ENCODE measurements at regions not wholly inside any gene's neighbourhood (a gene's known extent, or its start where the extent isn't known, plus 50 kb on each side); places are given as distances from the start of the nearest gene placed in this dataset.

DNA sequence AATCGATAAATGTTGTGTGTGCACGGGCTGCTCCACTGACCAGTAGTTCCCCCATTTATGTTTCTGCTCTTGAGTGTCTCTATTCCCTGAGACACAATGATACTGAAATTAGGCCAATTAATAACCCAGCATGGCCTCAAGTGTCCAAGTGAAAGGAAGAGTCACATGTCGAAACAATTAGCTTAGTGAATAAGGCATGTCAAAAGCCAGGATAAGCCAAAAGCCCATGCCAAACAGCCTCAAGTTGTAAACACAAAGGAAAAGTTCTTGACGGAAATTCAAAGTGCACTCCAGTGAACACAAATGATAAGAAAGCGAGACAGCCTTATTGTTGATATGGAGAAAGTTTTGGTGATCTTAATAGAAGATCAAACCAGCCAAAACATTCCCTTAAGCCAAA, 167.1 kb upstream of the C1QTNF7 start:
- no peak for DNase-seq (ENCODE audit: extremely low read depth, low read depth)

DNA sequence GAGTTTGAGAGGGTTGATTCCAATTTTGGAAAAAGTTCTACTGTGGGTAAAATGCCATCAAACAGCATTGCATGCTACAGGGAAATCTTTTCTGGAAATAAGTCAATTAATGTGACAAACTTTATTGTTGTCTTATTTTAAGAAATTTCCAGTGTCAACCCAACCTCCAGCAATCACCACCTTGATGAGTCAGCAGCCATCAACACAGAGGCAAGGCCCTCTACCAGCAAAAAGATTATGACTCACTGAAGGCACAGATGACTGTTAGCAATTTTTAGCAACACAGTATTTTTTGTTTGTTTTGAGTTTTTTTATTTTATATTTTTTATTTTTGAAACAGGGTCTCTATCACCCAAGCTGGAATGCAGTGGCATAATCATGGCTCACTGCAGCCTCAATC, 165.4 kb upstream of the C1QTNF7 start:
- DNase-seq (ENCODE audit: extremely low read depth, low read depth) = no peak

DNA sequence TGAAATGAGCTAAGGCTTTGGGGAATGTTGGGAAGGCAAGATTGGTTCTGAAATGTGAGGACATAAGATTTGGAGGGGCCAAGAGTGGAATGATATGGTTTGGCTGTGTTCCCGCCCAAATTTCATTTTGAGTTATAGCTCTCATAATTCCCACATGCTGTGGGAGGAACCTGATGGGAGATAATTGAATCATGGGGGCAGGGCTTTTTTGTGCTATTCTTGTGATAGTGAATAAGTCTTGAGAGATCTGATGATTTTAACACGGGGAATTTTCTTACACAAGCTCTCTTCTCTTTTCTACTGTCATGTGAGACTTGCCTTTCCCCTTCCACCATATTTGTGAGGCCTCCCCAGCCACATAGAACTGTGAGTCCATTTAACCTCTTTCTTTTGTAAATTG, 157.6 kb upstream of the C1QTNF7 start:
- DNase-seq (ENCODE audit: extremely low read depth, low read depth) = no peak

DNA sequence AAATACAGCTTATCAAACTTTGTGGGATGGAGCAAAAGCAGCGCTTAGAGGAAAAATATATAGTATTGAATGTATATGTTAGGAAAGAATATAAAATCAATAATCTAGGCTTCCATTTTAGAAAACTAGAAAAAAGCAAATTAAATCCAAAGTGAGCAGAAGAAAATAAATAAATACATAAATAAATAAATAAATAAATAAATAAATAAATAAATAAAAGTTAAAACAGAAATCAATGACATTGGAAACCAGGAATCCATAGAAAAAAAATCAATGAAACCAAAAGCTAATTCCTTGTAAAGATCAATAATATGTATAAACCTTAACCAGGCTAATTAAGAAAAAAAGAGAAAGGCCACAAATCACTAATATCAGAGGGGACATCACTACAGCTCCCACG, 141.8 kb upstream of the C1QTNF7 start:
- no peak for DNase-seq (ENCODE audit: extremely low read depth, low read depth)

DNA sequence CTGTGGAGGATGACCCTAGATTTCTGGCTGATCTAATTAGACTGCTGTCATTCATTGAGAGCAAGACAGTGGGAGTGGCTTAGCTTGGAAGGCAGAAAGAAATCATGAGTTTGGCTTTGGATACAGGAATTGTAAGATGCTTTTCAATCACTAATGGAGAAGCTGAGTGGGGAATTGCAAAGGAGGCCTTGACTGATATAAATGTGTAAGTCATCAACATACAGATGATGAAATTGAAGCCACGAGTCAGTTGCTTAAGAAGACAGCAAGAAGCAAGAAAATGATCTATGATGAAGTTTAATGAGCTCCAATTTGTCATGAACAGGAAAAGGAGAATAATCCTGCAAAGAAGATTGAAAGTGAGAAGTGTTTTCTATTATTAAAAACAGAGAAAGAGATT, 136.7 kb upstream of the C1QTNF7 start:
- DNase-seq (ENCODE audit: extremely low read depth, low read depth) = no peak

DNA sequence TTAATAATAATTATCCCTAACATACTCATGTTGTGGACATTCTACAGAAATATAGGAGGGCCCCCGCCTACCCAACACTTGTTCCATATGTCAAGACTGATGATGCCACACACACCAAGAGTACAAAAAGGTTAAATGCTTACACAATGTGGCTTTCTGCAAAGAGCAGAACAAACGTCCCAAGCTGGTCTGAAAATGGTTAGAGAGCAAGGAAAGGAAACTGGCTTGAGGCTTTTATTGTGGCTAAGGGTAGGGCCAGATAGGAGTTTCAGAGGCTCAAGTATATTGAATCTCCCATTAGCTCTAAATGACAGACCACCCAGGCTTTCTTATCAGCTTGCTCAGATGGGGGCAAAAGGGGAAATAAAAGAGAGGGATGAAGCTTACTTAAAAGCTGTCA, 134.1 kb upstream of the C1QTNF7 start:
- DNase-seq (ENCODE audit: extremely low read depth, low read depth) = no peak

DNA sequence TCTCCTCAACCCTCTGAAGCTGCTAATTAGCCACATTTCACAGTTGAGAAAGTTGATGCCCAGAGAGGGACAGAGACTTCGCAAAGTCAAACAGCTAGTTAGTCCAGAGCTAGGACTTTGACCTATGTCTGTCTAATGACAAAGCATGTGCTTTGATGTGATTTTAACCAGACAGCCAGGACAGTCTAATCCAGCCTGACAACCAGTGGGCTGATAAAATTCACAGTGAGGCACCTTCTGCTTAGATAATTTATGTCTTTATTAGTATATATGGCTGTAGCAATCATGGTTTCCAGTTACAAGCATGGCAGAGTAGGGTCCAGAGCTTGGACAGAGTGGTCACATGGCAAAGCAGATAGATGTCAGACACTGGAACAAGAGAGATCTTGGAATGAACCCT, 133.6 kb upstream of the C1QTNF7 start:
- no peak for DNase-seq (ENCODE audit: extremely low read depth, low read depth)

DNA sequence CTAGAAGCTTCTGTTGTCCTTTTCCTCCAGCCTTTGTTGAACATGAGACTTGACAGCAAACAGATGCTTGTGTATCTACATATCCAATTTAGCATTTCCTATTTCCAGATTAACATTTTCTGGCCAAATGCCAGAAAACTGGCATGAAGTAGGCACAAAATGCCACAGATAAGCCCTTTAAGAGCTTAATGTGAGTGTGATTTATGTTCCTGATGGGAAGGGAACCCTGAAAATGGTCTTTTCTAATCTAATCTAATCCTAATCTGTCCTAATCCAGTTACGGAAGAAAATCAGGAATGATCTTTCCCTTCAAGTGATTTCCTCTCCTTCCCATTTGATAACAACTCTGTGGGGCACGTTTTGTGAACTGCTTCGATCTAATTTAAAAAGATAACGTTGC, 133.0 kb upstream of the C1QTNF7 start:
- DNase-seq (ENCODE audit: extremely low read depth, low read depth) = no peak

DNA sequence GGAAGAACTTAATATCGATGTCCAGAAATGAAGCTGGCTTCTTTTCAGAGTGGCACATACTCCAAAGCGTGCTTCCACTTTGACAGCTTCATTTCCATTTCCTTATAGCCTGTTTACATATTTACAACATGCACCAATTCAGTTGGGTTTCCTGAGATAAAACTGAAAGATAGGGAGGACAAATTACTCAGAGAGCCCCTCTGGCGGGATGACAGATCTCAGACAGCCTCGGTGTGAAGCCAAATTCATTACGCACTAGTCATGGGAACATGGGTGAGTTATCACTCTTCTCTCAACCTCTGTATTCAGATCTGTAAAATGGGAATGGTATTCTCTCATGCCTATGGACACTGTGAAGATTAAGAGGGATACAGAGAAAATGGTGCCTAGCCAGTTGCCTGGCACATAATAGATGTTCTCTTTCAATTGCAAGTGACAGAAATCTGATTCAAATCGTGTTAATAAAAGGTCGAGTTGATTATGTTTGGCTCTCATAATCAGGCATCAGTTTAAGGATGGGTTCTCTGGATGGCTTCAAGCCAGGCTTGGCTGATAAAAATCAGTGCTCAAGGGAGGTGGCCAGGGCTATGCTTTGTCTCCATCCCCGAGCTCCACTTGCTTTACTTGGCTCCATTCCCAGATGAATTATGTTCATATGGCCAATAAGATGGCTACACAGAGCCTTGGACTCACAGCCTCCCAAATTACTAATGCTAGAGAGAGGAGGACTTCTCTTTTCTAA, 132.2 kb upstream of the C1QTNF7 start:
- no peak for DNase-seq (ENCODE audit: extremely low read depth, low read depth)

DNA sequence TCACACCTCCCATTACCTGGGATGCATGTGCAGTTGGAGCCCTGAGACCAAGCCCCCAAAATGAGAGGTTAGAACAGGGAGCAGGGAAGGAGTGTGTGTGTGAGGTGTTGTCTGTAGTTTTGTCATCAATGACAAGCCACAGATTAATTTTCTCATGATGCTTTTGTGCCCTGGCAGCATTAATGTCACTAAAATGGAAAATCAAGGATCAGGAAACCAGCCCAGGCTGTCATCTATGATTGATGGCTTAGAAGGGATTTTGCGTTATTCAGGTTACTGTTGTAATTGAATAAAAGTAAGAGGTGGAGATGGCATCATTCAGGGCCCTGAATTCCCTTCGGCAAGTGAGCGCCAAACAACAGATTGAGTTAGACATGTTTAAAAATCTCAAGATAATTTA, 130.5 kb upstream of the C1QTNF7 start:
- DNase-seq (ENCODE audit: extremely low read depth, low read depth) = no peak

DNA sequence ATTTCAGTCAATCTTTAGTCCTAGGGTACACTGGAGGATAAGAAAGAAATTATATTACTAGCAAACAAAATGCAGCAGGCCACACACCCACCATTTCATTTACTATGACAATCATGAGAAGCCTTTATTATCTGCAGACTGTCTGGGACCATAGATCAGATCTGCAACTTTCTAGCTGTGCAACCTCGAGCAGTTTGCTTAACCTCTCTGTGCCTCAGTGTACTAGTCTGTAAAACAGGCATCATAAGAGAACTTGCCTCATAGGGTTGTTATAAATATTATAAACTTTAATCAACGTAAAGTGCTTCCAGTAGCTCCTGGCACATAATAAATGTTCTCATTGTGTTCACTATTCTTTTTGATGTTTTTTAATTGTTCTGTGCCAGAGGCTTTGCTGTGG, 128.2 kb upstream of the C1QTNF7 start:
- no peak for DNase-seq (ENCODE audit: extremely low read depth, low read depth)

DNA sequence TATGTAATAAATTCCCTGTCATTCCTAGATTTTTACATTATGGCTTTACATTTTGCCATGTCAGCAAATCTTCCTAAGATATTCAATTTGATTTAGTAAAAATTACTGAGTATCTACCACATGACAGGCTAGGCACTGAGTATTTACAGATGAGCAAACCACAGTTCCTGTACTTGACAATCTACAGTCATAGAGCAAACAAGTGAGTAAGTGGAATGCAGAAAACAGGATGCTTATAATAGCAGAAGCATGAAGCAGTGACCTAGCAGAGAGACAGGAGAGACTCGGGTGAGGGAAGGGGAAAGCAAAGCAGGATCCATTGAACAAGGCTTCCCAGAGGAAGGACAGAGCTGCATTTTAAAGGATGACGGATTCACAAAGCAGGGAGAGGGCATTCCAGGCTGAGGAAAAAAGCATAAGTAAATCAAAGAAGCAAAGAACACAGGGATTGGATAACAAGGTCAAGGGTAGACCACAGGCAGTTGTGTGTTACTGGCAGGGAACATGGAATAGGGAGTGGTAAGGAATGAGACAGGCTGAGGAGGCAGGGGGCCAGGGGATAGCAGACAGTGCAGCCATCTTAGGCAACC, 124.7 kb upstream of the C1QTNF7 start:
- DNase-seq (ENCODE audit: extremely low read depth, low read depth) = peak; percentile 18

DNA sequence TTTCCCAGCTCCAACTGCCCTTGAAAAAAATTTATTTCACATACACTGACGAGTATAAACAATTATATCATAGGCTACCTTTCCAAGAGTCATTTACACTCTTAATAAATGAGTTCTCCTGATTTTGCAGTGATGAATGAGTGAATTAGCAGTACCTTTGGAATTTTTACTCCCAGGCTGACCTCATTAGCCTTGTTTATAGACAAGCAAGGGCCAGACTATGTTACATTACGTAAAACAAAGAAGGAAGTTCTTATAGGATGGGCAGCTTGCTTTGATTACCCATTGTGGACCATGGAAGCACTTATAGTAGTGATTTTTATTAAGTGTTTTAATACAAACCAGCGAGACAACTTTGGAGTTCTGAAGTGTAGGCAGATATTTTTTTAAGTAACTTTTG, 112.9 kb upstream of the C1QTNF7 start:
- no peak for DNase-seq (ENCODE audit: extremely low read depth, low read depth)

DNA sequence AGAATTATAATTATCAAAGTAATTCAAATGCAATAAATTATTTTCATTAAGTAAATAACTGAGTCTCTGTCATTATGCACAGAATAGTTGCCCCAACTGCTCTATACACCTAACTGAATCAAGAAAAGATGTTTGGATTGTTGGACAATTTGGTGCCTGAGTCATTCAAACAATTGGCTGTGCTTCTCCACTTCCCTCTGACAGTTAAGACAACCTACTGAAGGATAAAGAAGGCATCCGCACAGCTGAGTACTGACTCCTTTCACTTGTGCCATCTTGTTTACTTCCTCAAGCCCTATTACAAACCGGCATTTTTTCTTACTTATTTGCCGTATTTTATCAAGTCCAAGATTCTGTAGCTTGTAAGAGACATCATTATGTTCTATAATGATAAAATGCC, 110.6 kb upstream of the C1QTNF7 start:
- DNase-seq (ENCODE audit: extremely low read depth, low read depth) = no peak

DNA sequence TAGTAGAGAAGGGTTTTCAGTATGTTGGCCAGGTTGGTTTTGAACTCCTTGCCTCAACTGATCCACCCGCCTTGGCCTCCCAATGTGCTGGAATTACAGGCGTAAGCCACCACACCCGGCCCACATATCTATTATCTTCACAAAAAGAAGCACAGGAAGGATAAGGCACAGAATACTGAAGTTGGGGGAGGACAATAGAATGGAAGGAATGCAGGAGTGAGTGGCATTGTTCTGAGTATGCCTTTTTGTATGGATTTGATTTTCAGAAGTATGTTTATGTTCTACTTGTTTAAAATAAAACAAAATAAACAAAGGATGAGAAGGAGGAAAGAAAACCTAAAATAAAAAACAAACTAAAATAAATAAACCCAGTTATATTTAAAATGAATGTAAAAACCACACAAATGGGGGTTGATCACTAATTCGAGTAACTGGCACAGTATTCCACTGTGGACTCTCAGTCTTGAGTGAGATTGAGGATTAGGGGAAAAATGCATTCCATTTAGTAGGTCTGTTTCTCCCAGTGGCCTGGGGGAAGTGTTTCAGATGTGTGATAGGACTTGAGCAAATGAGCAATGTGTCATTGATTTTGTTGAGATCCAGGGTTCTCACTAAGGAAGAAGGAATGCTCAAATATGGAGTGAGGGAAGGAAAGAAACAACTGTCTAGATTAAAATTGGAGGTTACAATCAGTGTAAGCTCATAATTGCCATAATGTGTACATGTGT, 109.0 kb upstream of the C1QTNF7 start:
- DNase-seq (ENCODE audit: extremely low read depth, low read depth) = no peak

DNA sequence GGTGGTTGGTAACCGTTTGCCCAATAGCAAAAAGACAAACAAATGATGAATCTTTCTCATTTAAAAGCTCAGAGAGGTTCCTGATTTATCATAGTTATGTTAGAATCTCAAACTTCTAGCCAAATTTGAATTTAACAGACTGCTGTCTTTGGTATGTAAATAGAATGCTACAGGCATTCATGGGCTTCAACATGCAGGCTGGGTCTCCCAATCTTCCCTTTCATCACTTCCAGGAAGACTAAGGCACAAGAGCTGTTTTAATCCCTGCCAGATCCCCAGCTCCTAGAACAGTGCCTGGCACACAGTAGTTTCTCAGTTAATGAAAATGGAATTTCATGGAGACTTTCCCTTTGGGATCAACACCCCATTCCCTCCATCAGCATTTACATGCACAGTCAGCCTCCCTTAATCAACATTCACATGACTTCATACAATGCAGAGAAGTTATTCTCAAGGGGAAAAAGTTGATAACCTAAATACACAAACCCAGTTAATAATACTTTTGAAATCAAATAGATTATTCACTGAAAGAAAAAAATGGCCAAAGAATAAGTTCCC, 107.6 kb upstream of the C1QTNF7 start:
- DNase-seq (ENCODE audit: extremely low read depth, low read depth) = no peak

DNA sequence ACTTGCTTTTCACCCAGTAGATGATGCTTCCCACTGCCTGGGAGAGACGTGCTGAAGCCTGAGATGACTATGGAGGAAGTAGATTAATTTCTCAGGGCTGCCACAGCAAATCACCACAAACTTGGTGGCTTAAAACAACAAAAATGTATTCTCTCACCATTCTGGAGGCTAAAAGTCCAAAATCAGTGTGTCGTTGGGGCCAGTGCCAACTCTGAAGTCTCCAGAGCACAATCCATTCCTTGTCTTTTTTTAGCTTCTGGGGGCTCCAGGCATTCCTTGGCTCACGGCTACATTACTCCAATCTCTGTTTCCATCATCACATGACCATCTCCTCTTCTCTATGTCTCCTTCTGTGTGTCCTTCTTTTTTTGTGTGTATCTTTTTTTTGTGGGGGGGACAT, 105.8 kb upstream of the C1QTNF7 start:
- DNase-seq (ENCODE audit: extremely low read depth, low read depth) = no peak

DNA sequence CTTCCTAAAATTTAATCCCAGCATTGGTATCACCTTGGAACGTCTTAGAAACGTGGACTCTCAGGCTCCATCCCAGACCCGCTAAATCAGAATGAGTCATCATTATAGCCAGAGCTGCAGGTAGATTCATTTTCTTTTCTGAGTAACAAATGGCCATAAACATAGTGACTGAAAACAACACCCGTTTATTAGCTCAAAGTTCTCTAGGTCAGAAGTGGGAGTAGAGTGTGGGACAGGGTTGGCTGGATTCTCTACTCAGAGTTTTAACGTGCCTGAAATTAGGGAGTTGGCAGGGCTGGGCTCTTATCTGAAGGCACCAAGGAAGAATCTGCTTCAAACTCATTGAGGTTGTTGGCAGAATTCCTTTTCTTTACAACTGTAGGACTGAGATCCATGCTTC, 101.8 kb upstream of the C1QTNF7 start:
- DNase-seq (ENCODE audit: extremely low read depth, low read depth) = no peak

DNA sequence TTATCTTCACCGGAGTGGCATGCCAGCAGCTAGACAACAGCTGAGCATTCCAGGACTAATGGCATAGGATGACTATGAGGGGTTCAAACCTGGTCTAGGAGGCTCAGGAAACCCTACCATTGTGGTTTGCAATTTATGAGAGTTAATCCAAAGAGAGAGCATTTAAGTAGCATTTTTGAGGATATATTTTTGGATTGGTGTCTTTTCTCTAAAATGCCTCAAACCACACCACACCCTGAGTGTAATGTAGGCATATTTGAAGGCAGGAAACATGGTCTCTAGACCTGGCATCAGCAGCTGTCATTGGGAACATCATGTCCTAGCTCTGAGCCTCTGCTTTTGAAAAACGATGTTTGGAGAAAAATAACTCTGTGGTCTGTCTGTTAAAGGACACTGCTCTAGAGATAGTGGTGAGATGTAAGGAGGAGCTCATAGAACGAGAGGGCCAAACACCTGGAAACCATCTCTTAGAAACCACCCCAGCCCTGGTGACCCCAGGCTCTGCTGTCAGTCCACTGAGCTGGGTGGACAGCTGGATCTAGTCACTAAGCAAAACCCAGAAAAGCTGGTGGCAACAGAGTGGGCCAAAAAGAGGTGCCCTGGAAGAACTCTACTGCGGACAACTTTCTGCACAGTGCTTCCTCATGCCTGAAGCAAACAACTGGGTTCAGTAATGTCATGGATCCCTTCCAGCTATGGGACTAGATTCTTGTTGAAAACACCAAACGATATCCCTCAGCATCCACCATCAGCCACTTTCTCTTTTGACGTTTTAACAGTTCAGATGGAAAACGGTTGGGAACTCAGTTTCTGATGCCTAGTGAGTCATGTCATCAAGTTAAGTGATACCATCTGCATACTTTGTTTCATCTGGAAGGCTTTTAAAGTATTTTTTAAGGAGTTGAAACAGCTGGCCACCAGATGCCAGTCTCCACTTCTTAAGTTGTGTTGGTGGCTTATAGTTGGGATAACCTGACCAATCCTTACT, 100.2 kb upstream of the C1QTNF7 start:
- no peak for DNase-seq (ENCODE audit: extremely low read depth, low read depth)

DNA sequence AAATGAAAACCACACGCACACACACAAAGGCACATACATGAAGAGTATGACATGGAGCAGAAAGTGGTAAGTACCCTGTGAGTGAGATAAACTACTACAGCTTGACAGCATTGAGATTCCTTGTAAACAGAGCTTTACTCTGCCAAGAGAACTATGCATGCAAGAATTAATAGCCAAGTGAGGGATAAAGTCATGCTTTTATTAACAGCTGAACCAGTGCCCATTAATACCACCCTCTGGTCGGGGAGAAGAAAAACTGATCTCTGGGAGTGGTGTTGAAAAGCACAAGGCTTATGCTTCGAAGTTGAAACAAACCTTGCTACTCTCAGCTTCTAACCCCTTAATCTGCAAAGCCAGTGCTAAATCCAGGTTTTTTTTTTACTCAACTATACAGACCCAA, 95.9 kb upstream of the C1QTNF7 start:
- DNase-seq (ENCODE audit: extremely low read depth, low read depth) = no peak

DNA sequence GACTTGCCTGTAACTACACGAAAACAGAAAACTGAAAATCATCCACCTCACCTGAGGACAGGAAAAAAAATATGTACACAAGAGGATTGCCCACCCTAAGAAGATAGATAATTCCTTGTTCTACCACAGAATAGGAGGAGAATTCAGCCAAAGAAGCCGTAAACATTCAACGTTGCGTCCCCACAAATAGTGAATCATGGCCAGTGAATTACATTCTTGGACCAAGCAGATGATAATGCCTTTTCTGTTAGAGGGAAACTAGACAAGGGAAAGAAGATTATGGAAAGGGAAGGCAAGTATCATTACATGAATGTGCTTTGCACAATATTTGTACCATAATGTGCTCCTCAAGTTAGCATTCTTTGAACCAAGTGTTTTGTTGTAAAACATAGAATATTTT, 95.5 kb upstream of the C1QTNF7 start:
- DNase-seq (ENCODE audit: extremely low read depth, low read depth) = no peak

Measured in NCI-H460 (cell line).